ENCODE measurements at regions not wholly inside any gene's neighbourhood (a gene's known extent, or its start where the extent isn't known, plus 50 kb on each side); places are given as distances from the start of the nearest gene placed in this dataset.

GRCh38 chr7:41164440-41164839, 538.5 kb downstream of the INHBA start:
- H3K36me3 ChIP-seq (ENCODE audit: control insufficient read depth, insufficient read depth, low read length), result no peaks in the 10 kb centered on the region
- TF ChIP-seq, protein P1, sequence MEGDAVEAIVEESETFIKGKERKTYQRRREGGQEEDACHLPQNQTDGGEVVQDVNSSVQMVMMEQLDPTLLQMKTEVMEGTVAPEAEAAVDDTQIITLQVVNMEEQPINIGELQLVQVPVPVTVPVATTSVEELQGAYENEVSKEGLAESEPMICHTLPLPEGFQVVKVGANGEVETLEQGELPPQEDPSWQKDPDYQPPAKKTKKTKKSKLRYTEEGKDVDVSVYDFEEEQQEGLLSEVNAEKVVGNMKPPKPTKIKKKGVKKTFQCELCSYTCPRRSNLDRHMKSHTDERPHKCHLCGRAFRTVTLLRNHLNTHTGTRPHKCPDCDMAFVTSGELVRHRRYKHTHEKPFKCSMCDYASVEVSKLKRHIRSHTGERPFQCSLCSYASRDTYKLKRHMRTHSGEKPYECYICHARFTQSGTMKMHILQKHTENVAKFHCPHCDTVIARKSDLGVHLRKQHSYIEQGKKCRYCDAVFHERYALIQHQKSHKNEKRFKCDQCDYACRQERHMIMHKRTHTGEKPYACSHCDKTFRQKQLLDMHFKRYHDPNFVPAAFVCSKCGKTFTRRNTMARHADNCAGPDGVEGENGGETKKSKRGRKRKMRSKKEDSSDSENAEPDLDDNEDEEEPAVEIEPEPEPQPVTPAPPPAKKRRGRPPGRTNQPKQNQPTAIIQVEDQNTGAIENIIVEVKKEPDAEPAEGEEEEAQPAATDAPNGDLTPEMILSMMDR (IDR thresholded peaks at IDR 0.05; ENCODE audit: insufficient read depth, low read length, poor library complexity, severe bottlenecking), result no peak
- no peak for DNase-seq (ENCODE audit: low read depth)

DNA sequence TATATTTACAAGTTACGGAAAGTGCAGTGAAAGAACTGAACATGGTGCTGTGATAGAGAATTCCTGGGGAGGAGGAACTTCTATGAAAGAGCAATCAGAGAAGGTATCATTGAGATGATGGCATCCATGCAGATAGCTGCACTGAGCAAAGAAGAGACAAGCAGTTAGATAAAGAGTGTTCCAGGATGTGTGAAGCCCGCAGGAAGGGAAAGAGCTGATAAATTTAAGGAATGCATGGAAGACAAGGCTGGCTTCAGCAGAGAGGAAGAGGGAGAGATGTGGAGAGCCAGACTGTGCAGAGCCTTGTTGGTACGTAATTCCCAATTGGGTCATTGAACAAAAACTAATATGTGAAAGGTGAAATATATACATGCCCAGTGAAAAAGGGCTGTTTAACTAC, 538.9 kb downstream of the INHBA start:
- no peak for DNase-seq (ENCODE audit: low read depth)
- no peaks in the 10 kb centered on the region for H3K27me3 ChIP-seq (ENCODE audit: control insufficient read depth, insufficient read depth, low read length)
- no peak overlapping the region for H3K4me3 ChIP-seq (ENCODE audit: low read depth, low read length)
- no peaks in the 10 kb centered on the region for H3K36me3 ChIP-seq (ENCODE audit: control insufficient read depth, insufficient read depth, low read length)
- TF ChIP-seq, protein P1 (IDR thresholded peaks at IDR 0.05; ENCODE audit: insufficient read depth, low read length, poor library complexity, severe bottlenecking), result no peak

More at GRCh38 chr7:41164440-41164839, 538.5 kb downstream of the INHBA start:
- no peak overlapping the region for H3K4me3 ChIP-seq (ENCODE audit: low read depth, low read length)
- H3K27me3 ChIP-seq (ENCODE audit: control insufficient read depth, insufficient read depth, low read length), result no peaks in the 10 kb centered on the region

GRCh38 chr7:41162612-41163011, 540.3 kb downstream of the INHBA start:
- Histone ChIP-seq H3K36me3 (ENCODE audit: control insufficient read depth, insufficient read depth, low read length) (no peaks in the 10 kb centered on the region), H3K27me3 (ENCODE audit: control insufficient read depth, insufficient read depth, low read length) (no peaks in the 10 kb centered on the region), H3K4me3 (ENCODE audit: low read depth, low read length) (no peak overlapping the region)
- TF ChIP-seq, protein P1 (IDR thresholded peaks at IDR 0.05; ENCODE audit: insufficient read depth, low read length, poor library complexity, severe bottlenecking), result no peak
- peak; percentile 16 for DNase-seq (ENCODE audit: low read depth)

DNA sequence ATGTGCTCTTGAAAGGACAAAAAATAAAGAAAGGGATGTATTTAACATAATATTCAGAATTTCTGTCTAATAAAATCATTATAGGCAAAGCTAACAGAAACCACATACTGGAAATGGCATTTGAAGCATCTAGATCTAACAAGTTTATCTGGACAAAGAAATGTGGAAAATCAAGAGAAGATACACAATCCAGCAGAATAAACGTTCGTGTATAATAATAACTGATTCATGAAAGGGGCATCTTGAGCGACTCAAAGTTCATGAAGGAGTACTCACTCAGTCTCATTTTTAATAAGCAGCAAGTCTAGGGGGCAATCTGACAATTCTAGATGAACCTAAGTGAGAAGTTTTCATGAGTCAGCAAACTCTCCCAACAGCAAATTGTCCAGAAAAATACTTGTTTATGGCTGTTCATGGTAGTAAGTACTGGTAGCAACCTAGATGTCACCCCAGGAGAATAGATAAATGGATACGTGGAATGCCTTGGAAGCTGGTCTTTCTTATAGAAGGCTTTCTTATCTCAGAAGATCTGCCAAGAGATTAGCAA, 541.8 kb downstream of the INHBA start:
- Histone ChIP-seq H3K27me3 (ENCODE audit: control insufficient read depth, insufficient read depth, low read length) (no peaks in the 10 kb centered on the region), H3K36me3 (ENCODE audit: control insufficient read depth, insufficient read depth, low read length) (no peaks in the 10 kb centered on the region), H3K4me3 (ENCODE audit: low read depth, low read length) (no peak overlapping the region)
- no peak for DNase-seq (ENCODE audit: low read depth)
- TF ChIP-seq, protein P1 (IDR thresholded peaks at IDR 0.05; ENCODE audit: insufficient read depth, low read length, poor library complexity, severe bottlenecking), result no peak

DNA sequence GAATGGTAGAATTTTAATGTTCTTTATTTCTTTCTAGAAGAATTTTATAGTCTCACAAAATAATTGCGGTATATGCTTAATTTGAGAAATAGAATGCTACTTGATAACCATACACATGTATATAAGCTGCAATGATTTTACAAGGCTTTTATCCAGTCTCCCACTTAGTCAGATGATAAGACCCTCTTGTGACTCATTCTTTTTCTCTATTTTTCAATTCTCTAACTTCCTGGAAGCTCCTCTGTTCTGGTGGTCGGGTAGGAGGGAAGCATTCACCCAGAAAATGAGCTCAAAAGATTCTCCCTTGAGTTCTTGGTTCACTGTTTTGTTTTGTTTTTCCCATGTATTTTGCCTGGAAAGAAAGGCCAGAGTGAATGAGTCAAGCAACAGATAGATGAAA, 546.6 kb downstream of the INHBA start:
- TF ChIP-seq, protein P1 (IDR thresholded peaks at IDR 0.05; ENCODE audit: insufficient read depth, low read length, poor library complexity, severe bottlenecking), result no peak
- DNase-seq (ENCODE audit: low read depth), result no peak
- no peaks in the 10 kb centered on the region for H3K36me3 ChIP-seq (ENCODE audit: control insufficient read depth, insufficient read depth, low read length)

DNA sequence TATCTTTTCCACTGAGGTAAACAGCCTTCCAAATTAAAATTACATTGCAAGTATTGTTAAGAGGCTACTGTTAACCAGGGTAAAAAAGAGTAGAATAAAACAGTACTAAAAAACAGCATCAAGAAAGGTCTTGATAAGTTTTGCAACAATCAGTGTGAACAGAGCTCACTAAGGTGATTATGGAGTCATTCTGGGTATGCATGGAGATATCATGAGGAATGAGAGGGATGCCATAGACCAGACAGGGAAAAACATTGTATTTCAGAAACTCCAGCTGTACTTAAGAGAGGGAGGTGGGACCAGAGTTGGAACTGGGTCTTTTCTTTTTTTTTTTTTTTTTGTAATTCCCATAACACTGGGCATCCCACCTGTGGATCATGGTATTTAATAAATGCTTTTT, 549.6 kb downstream of the INHBA start:
- no peak for DNase-seq (ENCODE audit: low read depth)
- TF ChIP-seq, protein P1 (IDR thresholded peaks at IDR 0.05; ENCODE audit: insufficient read depth, low read length, poor library complexity, severe bottlenecking), result no peak

More for the DNA sequence above, 546.6 kb downstream of the INHBA start:
- H3K4me3 ChIP-seq (ENCODE audit: low read depth, low read length), result no peak overlapping the region
- H3K27me3 ChIP-seq (ENCODE audit: control insufficient read depth, insufficient read depth, low read length), result no peaks in the 10 kb centered on the region

More for the DNA sequence above, 549.6 kb downstream of the INHBA start:
- Histone ChIP-seq H3K4me3 (ENCODE audit: low read depth, low read length) (no peak overlapping the region), H3K36me3 (ENCODE audit: control insufficient read depth, insufficient read depth, low read length) (no peaks in the 10 kb centered on the region), H3K27me3 (ENCODE audit: control insufficient read depth, insufficient read depth, low read length) (no peaks in the 10 kb centered on the region)

All from kidney epithelial cell (primary cell).